ENCODE measurements at regions not wholly inside any gene's neighbourhood (a gene's known extent, or its start where the extent isn't known, plus 50 kb on each side); places are given as distances from the start of the nearest gene placed in this dataset.

- Histone ChIP-seq H3K27ac (ENCODE audit: low read length) (no peak overlapping the region), H3K4me1 (ENCODE audit: insufficient read depth, low read length) (peaks cover 32% of the 10 kb centered on the region), H3K4me3 (ENCODE audit: low read depth in 1 of 2, low read length in 2 of 2) (no peak overlapping the region), H2AFZ (ENCODE audit: low read depth, low read length) (no peak overlapping the region), H3K36me3 (ENCODE audit: insufficient read depth, low read length) (0 out of 2 replicates have a peak, but pooled peaks cover 3% of the 10 kb centered on the region), H3K4me2 (ENCODE audit: insufficient read depth, low read length) (no peak overlapping the region), H3K9ac (ENCODE audit: low read depth, low read length) (no peak overlapping the region), H3K9me3 (ENCODE audit: insufficient read depth, low read length, severe bottlenecking) (no peaks in the 10 kb centered on the region), H4K20me1 (ENCODE audit: insufficient read depth, low read length) (no peaks in the 10 kb centered on the region), H3K27me3 (ENCODE audit: insufficient read depth, low read length, poor library complexity) (no peaks in the 10 kb centered on the region), H3K79me2 (ENCODE audit: insufficient read depth, low read length) (no peaks in the 10 kb centered on the region)
- no peak for ATAC-seq (ENCODE audit: insufficient read depth, low read depth)
- DNase-seq: no peak
- no peak for TF ChIP-seq EZH2 (IDR thresholded peaks at IDR 0.05; ENCODE audit: borderline replicate concordance, low read depth, low read length, severe bottlenecking)
- TF ChIP-seq CTCF (IDR thresholded peaks at IDR 0.05; ENCODE audit: borderline replicate concordance, extremely low read depth, low read length, poor library complexity, severe bottlenecking): no peak
Observed at GRCh38 chr14:53517270-53517960, 364.3 kb upstream of the DDHD1 start.

GRCh38 chr14:53516261-53516774 lies 363.2 kb upstream of the DDHD1 start:
- TF ChIP-seq EZH2 (IDR thresholded peaks at IDR 0.05; ENCODE audit: borderline replicate concordance, low read depth, low read length, severe bottlenecking) (no peak), CTCF (IDR thresholded peaks at IDR 0.05; ENCODE audit: borderline replicate concordance, extremely low read depth, low read length, poor library complexity, severe bottlenecking) (no peak)
- Histone ChIP-seq H3K79me2 (ENCODE audit: insufficient read depth, low read length) (no peaks in the 10 kb centered on the region; the same call in 1 of the 2 replicates), H3K4me1 (ENCODE audit: insufficient read depth, low read length) (peaks cover 32% of the 10 kb centered on the region), H3K9me3 (ENCODE audit: insufficient read depth, low read length, severe bottlenecking) (no peaks in the 10 kb centered on the region), H3K27ac (ENCODE audit: low read length) (peak overlapping the region; percentile 65), H3K4me2 (ENCODE audit: insufficient read depth, low read length) (0 out of 2 replicates have a peak overlapping the region, but pooled peaks have one; percentile 48), H3K36me3 (ENCODE audit: insufficient read depth, low read length) (0 out of 2 replicates have a peak, but pooled peaks cover 3% of the 10 kb centered on the region), H3K4me3 (ENCODE audit: low read depth in 1 of 2, low read length in 2 of 2) (no peak overlapping the region), H2AFZ (ENCODE audit: low read depth, low read length) (no peak overlapping the region), H3K27me3 (ENCODE audit: insufficient read depth, low read length, poor library complexity) (no peaks in the 10 kb centered on the region), H4K20me1 (ENCODE audit: insufficient read depth, low read length) (no peaks in the 10 kb centered on the region), H3K9ac (ENCODE audit: low read depth, low read length) (no peak overlapping the region)
- ATAC-seq (ENCODE audit: insufficient read depth, low read depth): no peak
- no peak for DNase-seq

- Histone ChIP-seq H3K9ac (ENCODE audit: low read depth, low read length) (no peak overlapping the region), H3K27me3 (ENCODE audit: insufficient read depth, low read length, poor library complexity) (no peaks in the 10 kb centered on the region), H3K79me2 (ENCODE audit: insufficient read depth, low read length) (no peaks in the 10 kb centered on the region; the same call in 1 of the 2 replicates), H3K4me2 (ENCODE audit: insufficient read depth, low read length) (peak overlapping the region; percentile 48), H4K20me1 (ENCODE audit: insufficient read depth, low read length) (no peaks in the 10 kb centered on the region), H3K36me3 (ENCODE audit: insufficient read depth, low read length) (peaks cover 7% of the 10 kb centered on the region; the same call in 1 of the 2 replicates), H3K27ac (ENCODE audit: low read length) (peak overlapping the region; percentile 65), H2AFZ (ENCODE audit: low read depth, low read length) (peak overlapping the region; percentile 2; the same call in 1 of the 2 replicates), H3K9me3 (ENCODE audit: insufficient read depth, low read length, severe bottlenecking) (no peaks in the 10 kb centered on the region), H3K4me1 (ENCODE audit: insufficient read depth, low read length) (peaks cover 32% of the 10 kb centered on the region), H3K4me3 (ENCODE audit: low read depth in 1 of 2, low read length in 2 of 2) (peak overlapping the region in 1 of 2 experiments; percentile 17; a peak in 2 of 4 replicates)
- ATAC-seq (ENCODE audit: insufficient read depth, low read depth) (peak; percentile 85), DNase-seq (peak; percentile 54)
- TF ChIP-seq EZH2 (IDR thresholded peaks at IDR 0.05; ENCODE audit: borderline replicate concordance, low read depth, low read length, severe bottlenecking) (no peak), CTCF (IDR thresholded peaks at IDR 0.05; ENCODE audit: borderline replicate concordance, extremely low read depth, low read length, poor library complexity, severe bottlenecking) (no peak)
Observed at GRCh38 chr14:53515276-53515675, 362.2 kb upstream of the DDHD1 start.

Measured in DND-41 (cell line).